GM19351 (cell line): ENCODE measurements at regions not wholly inside any gene's neighbourhood (a gene's known extent, or its start where the extent isn't known, plus 50 kb on each side); places are given as distances from the start of the nearest gene placed in this dataset.

Experiments
- ATAC-seq: cut with Tn5 transposase; IDR thresholded peaks from one replicate; pipeline ENCODE4 v1.9.1; 2021; ENCODE audit warnings: mild to moderate bottlenecking, moderate library complexity; ENCODE audit not compliant: unreplicated experiment

GRCh38 chr10:25113191-25114035, 61.4 kb upstream of the GPR158 start:
- ATAC-seq = peak; percentile 97

- no peak for ATAC-seq
These were observed 60.8 kb upstream of the GPR158 start for GRCh38 chr10:25114036-25114411.

DNA sequence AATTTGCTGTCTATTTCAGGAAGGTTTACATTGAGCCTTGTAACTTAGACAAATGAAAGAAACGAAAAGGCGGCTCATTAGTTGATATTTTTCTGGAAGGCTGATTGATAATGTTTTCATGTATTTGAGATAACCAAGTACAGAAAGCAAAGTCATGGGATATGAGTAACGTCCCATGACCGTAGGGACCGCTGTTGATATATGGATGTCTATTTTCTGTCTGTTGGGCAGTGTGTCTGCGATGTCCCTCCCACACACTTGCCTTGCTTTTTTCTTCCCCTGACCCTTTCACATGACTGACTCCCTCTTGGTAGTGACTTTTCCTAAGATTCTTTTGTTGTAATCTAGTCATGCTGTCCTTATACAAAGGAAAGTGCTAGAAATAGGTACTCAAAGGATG, 57.0 kb upstream of the GPR158 start:
- no peak for ATAC-seq

DNA sequence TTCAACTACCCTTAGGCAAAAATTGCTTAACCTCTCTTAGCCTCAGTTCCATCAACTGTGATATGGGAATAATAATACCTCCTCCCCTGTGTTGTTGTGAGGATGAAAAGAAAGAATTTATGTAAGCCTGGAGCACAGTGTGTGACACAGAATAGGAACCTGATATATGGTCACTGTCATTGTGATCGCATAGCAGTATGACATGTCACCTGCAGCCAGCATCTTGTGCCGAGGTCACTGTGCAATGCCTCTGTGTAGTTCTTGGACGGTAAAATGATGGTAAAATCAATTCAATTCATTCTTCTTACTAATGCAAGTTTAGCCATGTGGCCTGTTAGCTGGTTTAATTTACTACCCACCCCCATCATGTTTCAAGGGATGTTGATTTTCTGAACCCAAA, 54.6 kb upstream of the GPR158 start:
- ATAC-seq = no peak
